K562 (cell line): ENCODE measurements at regions not wholly inside any gene's neighbourhood (a gene's known extent, or its start where the extent isn't known, plus 50 kb on each side); places are given as distances from the start of the nearest gene placed in this dataset.

Experiments
- ATAC-seq: fragments of 200-7000 bp; cut with Tn5 transposase; 3 replicates; pipeline ENCODE4 v1.9.1; 2020; ENCODE audit warnings: moderate library complexity
- BruUV-seq: library from RNA; stranded (reverse); fragments of 400-500 nt; replicated peaks from 2 replicates; lab custom pipeline; 2021; lab: Mats Ljungman, UMichigan
- CTCF ChIA-PET: fragments of 300-600 bp; formaldehyde crosslinking; extraction: SDS; loops from one replicate; lab custom pipeline; 2021; ENCODE audit warnings: low intra/inter-chr PET ratio; lab: Yijun Ruan, JAX
- POLR2A ChIA-PET: fragments of 300-600, 350-650 bp; sonication (Branson Sonifier 250); formaldehyde crosslinking; extraction: SDS; loops from one replicate; lab custom pipeline; 2021; ENCODE audit warnings: antibody characterized with exemption, inconsistent platforms; lab: Yijun Ruan, JAX
- DNase-seq, 4 experiments: peaks; one replicate each; pipeline versions ENCODE4 v3.0.0 to v3.0.0-alpha.2; 2011 to 2018; ENCODE audit warnings: low spot score in 3 of 4, mixed read lengths in 3 of 4; ENCODE audit errors: extremely low read depth in 1 of 4
- FAIRE-seq: peaks from 2 replicates; lab custom pipeline; 2011; peaks lifted over from hg19 to GRCh38; lab: Jason Lieb, UNC
- H2AFZ ChIP-seq: 2 replicates; pipeline ENCODE4 v1.6.0; 2011; ENCODE audit warnings: low read depth, low read length, control low read depth, inconsistent platforms
- H3K27ac ChIP-seq: fragments of 200-600 bp; 3 replicates; pipeline ENCODE4 v1.8.0; 2011; ENCODE audit warnings: low read depth, mild to moderate bottlenecking, control low read depth, inconsistent platforms, low read length, moderate library complexity, mixed read lengths; ENCODE audit errors: extremely low read depth
- H3K27me3 ChIP-seq, 2 experiments: fragments of 300-600 bp in 1 of 2; 2 replicates in 1 of 2; 3 replicates in 1 of 2; pipeline versions ENCODE4 v1.6.0 to v1.8.0; 2011; ENCODE audit warnings: inconsistent platforms in 2 of 2, low read length in 2 of 2, mild to moderate bottlenecking in 1 of 2, mixed read lengths in 1 of 2, moderate library complexity in 1 of 2; ENCODE audit not compliant: control insufficient read depth in 2 of 2, insufficient read depth in 2 of 2
- H3K36me3 ChIP-seq: fragments of 300-600 bp; 3 replicates; pipeline ENCODE4 v1.8.0; 2011; ENCODE audit warnings: mild to moderate bottlenecking, low read length, inconsistent platforms; ENCODE audit not compliant: control insufficient read depth, insufficient read depth
- H3K4me1 ChIP-seq, 2 experiments: fragments of 200-600 bp in 1 of 2; replicated peaks in 1 of 2; 2 replicates in 1 of 2; 3 replicates in 1 of 2; pipeline versions ENCODE4 v1.5.1 to v1.8.0; 2011; ENCODE audit warnings: inconsistent platforms in 2 of 2, low read length in 2 of 2, mild to moderate bottlenecking in 1 of 2, mixed read lengths in 1 of 2, moderate library complexity in 1 of 2; ENCODE audit not compliant: control insufficient read depth in 2 of 2, insufficient read depth in 2 of 2
- H3K4me2 ChIP-seq: 2 replicates; pipeline ENCODE4 v1.6.1; 2011; ENCODE audit warnings: low read length, control low read depth, inconsistent platforms, mixed read lengths; ENCODE audit not compliant: insufficient read depth
- H3K4me3 ChIP-seq: fragments of 200-600 bp; sonication (generic), shearing (Covaris generic); 2 replicates; pipeline ENCODE4 v1.5.1; 2016; ENCODE audit warnings: control low read depth, inconsistent platforms
- H3K79me2 ChIP-seq: fragments of 200-600 bp; 3 replicates; pipeline ENCODE4 v1.8.0; 2011; ENCODE audit warnings: low read length, inconsistent platforms; ENCODE audit not compliant: control insufficient read depth, insufficient read depth
- H3K9ac ChIP-seq, 2 experiments: 2 replicates each; pipeline versions ENCODE4 v1.6.0 to v1.6.1; 2011; ENCODE audit warnings: low read depth in 2 of 2, low read length in 2 of 2, control low read depth in 1 of 2, inconsistent platforms in 1 of 2, mild to moderate bottlenecking in 1 of 2, mixed read lengths in 1 of 2; ENCODE audit not compliant: insufficient read depth in 1 of 2
- H3K9me1 ChIP-seq: one replicate; pipeline ENCODE4 v1.6.0; 2011; ENCODE audit warnings: inconsistent platforms, mild to moderate bottlenecking, low read length, moderate library complexity; ENCODE audit not compliant: control insufficient read depth, insufficient read depth
- H3K9me3 ChIP-seq: replicated peaks from 2 replicates; pipeline ENCODE4 v1.5.1; 2011; ENCODE audit warnings: low read depth, low read length, inconsistent platforms; ENCODE audit not compliant: control insufficient read depth, insufficient read depth
- H4K20me1 ChIP-seq: replicated peaks from 2 replicates; pipeline ENCODE4 v1.6.1; 2011; ENCODE audit warnings: low read length, inconsistent platforms, mixed read lengths; ENCODE audit not compliant: control insufficient read depth, insufficient read depth
- CHD4 ChIP-seq: fragments of 200-600 bp; sonication (generic); IDR thresholded peaks from 3 replicates; pipeline ENCODE4 v1.6.1; 2012; ENCODE audit warnings: low read depth, mild to moderate bottlenecking, mixed read lengths, low read length, inconsistent platforms; ENCODE audit not compliant: insufficient read depth, insufficient replicate concordance, poor library complexity, severe bottlenecking
- FIP1L1 ChIP-seq: fragments of 200-400 bp; formaldehyde crosslinking; IDR thresholded peaks from 2 replicates; pipeline ENCODE4 v1.6.1; 2018; ENCODE audit warnings: mild to moderate bottlenecking, low read depth, low read length; ENCODE audit not compliant: poor library complexity, severe bottlenecking
- FOXK2 ChIP-seq, 2 experiments: fragments of 450-650 bp; IDR thresholded peaks in 1 of 2; conservative IDR thresholded peaks in 1 of 2; 2 replicates each; pipeline ENCODE4 v1.6.1; 2016; ENCODE audit warnings: low read depth in 2 of 2, mild to moderate bottlenecking in 1 of 2
- GTF2F1 ChIP-seq: IDR thresholded peaks from 2 replicates; pipeline ENCODE4 v1.6.1; 2011; ENCODE audit warnings: low read depth, low read length, improper control_type of control experiment
- PURB ChIP-seq: sonication (generic); formaldehyde crosslinking; IDR thresholded peaks from 2 replicates; pipeline ENCODE4 v1.9.0; 2021; ENCODE audit warnings: low read depth, mild to moderate bottlenecking, missing genetic modification reagents
- TBP ChIP-seq: optimal IDR thresholded peaks from 2 replicates; pipeline ENCODE3; 2011; ENCODE audit warnings: low read depth, low read length, improper control_type of control experiment
- ZNF57 ChIP-seq: fragments of 450-650 bp; formaldehyde crosslinking; IDR thresholded peaks from 2 replicates; pipeline ENCODE4 v1.4.0; 2020; ENCODE audit warnings: mild to moderate bottlenecking, moderate library complexity
- WGBS: fragments of 100-300 bp; shearing (Covaris generic); methylation state at CpG from one replicate; pipeline ENCODE4 v1.1.6; 2016; ENCODE audit warnings: low coverage, mixed read lengths; ENCODE audit not compliant: insufficient coverage; ENCODE audit errors: missing lambda C conversion rate; 5-methylcytosine and 5-hydroxymethylcytosine counted together
- in situ Hi-C: fragments of 300-500 bp; cut with MboI; formaldehyde crosslinking; loops from 4 replicates; pipeline ENCODE4 v1.15.0; 2018; ENCODE audit warnings: inconsistent platforms, mixed read lengths
- intact Hi-C: fragments of 100-400 bp; cut with micrococcal nuclease; formaldehyde crosslinking; loops from 2 replicates; pipeline ENCODE4 v1.14.2; 2022
- TF ChIP-seq, protein P1 (sequence below): IDR thresholded peaks from 2 replicates; pipeline ENCODE4 v1.6.1; 2012; ENCODE audit warnings: low read depth, low read length, improper control_type of control experiment, borderline replicate concordance
- TF ChIP-seq, protein P2 (sequence below): fragments of 250-450 bp; sonication (Bioruptor Pico); IDR thresholded peaks from 2 replicates; pipeline ENCODE4 v1.4.0; 2020; ENCODE audit warnings: mild to moderate bottlenecking, moderate library complexity, borderline replicate concordance
- TF ChIP-seq, protein P3 (sequence below): sonication (generic); formaldehyde crosslinking; IDR thresholded peaks from 2 replicates; pipeline ENCODE4 v1.8.1; 2023; ENCODE audit warnings: missing genetic modification reagents, mild to moderate bottlenecking, borderline replicate concordance

DNA sequence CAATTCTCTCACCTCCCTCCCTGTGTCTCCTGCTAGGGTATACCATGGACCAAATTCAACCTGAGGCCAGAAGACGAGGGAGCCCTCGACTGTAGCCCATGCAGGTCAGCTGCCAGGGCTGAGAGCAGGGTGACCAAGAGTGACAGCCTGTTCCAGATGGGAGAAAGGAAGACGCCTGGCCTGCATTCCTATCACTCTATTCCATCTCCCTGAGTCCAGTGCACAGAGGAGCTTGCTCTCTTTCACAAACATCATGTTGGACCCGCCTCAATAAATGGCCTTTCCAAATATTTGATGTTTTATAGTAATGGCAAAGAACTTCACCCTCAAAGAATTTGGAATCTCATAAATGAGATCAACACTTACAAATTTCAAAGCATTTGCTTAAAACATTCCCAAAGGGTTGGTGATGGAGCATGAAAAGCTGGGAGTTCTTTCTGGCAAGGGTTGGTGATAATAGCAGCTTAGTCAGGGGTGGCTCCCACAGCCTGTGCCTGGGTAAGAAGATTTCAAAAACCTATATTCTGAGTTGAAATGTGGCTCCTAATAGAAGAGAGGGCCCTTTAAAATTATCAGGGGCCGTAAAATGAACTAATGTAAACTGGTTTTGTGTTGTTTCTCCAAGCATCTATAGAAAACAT, 393.1 kb downstream of the EFNA5 start (continued):
- TF ChIP-seq FOXK2 (conservative IDR thresholded peaks at IDR 0.05 in 1 of 2, IDR thresholded peaks at IDR 0.05 in 1 of 2; ENCODE audit: low read depth in 2 of 2): no peak

DNA sequence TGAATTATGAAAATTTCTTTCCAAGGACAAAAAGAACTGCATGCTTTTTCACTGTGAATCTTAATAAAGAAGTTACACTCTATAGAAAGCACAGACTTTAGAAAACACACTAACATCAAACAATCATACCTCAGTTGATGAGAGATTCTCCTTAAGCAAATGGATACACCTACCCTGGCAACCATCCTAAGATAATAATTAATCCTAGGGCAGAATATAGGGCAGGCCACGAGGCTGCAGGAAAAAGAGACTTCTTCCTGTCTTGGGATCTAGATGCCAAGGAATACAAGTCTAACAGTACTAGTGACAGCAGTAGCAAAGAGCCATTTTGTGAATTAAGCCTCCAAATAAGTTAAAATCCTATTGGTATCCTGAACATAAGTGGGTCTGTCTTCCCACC, 395.4 kb downstream of the EFNA5 start:
- H3K4me2 ChIP-seq: no peak overlapping the region
- CTCF ChIA-PET: no interaction called here
- TF ChIP-seq CHD4 (no peak), GTF2F1 (no peak), ZNF57 (no peak), PURB (CRISPR knock-in tag) (no peak), TBP (no peak), FIP1L1 (no peak)
- TF ChIP-seq, protein P1, sequence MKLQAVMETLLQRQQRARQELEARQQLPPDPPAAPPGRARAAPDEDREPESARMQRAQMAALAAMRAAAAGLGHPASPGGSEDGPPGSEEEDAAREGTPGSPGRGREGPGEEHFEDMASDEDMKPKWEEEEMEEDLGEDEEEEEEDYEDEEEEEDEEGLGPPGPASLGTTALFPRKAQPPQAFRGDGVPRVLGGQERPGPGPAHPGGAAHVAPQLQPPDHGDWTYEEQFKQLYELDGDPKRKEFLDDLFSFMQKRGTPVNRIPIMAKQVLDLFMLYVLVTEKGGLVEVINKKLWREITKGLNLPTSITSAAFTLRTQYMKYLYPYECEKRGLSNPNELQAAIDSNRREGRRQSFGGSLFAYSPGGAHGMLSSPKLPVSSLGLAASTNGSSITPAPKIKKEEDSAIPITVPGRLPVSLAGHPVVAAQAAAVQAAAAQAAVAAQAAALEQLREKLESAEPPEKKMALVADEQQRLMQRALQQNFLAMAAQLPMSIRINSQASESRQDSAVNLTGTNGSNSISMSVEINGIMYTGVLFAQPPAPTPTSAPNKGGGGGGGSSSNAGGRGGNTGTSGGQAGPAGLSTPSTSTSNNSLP: no peak
- TF ChIP-seq, protein P2, sequence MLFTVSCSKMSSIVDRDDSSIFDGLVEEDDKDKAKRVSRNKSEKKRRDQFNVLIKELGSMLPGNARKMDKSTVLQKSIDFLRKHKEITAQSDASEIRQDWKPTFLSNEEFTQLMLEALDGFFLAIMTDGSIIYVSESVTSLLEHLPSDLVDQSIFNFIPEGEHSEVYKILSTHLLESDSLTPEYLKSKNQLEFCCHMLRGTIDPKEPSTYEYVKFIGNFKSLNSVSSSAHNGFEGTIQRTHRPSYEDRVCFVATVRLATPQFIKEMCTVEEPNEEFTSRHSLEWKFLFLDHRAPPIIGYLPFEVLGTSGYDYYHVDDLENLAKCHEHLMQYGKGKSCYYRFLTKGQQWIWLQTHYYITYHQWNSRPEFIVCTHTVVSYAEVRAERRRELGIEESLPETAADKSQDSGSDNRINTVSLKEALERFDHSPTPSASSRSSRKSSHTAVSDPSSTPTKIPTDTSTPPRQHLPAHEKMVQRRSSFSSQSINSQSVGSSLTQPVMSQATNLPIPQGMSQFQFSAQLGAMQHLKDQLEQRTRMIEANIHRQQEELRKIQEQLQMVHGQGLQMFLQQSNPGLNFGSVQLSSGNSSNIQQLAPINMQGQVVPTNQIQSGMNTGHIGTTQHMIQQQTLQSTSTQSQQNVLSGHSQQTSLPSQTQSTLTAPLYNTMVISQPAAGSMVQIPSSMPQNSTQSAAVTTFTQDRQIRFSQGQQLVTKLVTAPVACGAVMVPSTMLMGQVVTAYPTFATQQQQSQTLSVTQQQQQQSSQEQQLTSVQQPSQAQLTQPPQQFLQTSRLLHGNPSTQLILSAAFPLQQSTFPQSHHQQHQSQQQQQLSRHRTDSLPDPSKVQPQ (CRISPR knock-in tag): no peak
- TF ChIP-seq, protein P3, sequence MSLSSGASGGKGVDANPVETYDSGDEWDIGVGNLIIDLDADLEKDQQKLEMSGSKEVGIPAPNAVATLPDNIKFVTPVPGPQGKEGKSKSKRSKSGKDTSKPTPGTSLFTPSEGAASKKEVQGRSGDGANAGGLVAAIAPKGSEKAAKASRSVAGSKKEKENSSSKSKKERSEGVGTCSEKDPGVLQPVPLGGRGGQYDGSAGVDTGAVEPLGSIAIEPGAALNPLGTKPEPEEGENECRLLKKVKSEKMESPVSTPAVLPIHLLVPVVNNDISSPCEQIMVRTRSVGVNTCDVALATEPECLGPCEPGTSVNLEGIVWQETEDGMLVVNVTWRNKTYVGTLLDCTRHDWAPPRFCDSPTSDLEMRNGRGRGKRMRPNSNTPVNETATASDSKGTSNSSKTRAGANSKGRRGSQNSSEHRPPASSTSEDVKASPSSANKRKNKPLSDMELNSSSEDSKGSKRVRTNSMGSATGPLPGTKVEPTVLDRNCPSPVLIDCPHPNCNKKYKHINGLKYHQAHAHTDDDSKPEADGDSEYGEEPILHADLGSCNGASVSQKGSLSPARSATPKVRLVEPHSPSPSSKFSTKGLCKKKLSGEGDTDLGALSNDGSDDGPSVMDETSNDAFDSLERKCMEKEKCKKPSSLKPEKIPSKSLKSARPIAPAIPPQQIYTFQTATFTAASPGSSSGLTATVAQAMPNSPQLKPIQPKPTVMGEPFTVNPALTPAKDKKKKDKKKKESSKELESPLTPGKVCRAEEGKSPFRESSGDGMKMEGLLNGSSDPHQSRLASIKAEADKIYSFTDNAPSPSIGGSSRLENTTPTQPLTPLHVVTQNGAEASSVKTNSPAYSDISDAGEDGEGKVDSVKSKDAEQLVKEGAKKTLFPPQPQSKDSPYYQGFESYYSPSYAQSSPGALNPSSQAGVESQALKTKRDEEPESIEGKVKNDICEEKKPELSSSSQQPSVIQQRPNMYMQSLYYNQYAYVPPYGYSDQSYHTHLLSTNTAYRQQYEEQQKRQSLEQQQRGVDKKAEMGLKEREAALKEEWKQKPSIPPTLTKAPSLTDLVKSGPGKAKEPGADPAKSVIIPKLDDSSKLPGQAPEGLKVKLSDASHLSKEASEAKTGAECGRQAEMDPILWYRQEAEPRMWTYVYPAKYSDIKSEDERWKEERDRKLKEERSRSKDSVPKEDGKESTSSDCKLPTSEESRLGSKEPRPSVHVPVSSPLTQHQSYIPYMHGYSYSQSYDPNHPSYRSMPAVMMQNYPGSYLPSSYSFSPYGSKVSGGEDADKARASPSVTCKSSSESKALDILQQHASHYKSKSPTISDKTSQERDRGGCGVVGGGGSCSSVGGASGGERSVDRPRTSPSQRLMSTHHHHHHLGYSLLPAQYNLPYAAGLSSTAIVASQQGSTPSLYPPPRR (CRISPR knock-in tag): no peak

More for the DNA sequence above, 395.4 kb downstream of the EFNA5 start:
- H4K20me1 ChIP-seq: no peaks in the 10 kb centered on the region
- H3K79me2 ChIP-seq: no peaks in the 10 kb centered on the region
- DNase-seq: no peak
- FAIRE-seq: no peak
- no peaks in the 10 kb centered on the region for H3K9me3 ChIP-seq
- intact Hi-C loops: no loop called here
- POLR2A ChIA-PET: no interaction called here
- ATAC-seq: no peak
- no peak overlapping the region for H3K9ac ChIP-seq
- in situ Hi-C loops: no loop called here
- H3K4me3 ChIP-seq: no peak overlapping the region
- H3K36me3 ChIP-seq: no peaks in the 10 kb centered on the region
- no peak overlapping the region for H3K27ac ChIP-seq
- no peaks in the 10 kb centered on the region for H3K27me3 ChIP-seq
- WGBS: 0% methylated on average over 1 of the region's 1 CpG
- H2AFZ ChIP-seq: no peak overlapping the region
- H3K9me1 ChIP-seq: no peaks in the 10 kb centered on the region
- H3K4me1 ChIP-seq: no peaks in the 10 kb centered on the region
- no TSS peak for BruUV-seq
